ENCODE measurements at regions not wholly inside any gene's neighbourhood (a gene's known extent, or its start where the extent isn't known, plus 50 kb on each side); places are given as distances from the start of the nearest gene placed in this dataset.

DNA sequence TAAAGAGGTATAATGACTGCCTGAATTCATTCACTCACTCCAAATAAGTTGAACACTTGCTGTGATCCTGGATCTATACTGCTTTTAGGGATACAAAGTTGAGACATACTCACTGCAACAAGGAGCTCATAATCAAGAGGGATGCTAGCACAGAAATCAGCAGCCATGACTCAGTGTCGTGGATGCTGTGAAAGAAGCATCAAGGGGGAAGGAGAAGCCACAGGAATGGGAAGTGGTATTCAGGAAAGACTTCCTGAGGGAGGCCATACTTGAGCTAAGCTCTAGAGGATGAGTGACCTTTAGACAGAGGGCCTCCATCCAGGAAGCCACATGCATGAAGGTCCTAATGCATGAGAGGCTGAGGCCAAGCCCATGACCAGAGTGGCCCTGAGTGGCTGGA lies 245.7 kb upstream of the RORA start (continued):
- TF ChIP-seq, protein P1, sequence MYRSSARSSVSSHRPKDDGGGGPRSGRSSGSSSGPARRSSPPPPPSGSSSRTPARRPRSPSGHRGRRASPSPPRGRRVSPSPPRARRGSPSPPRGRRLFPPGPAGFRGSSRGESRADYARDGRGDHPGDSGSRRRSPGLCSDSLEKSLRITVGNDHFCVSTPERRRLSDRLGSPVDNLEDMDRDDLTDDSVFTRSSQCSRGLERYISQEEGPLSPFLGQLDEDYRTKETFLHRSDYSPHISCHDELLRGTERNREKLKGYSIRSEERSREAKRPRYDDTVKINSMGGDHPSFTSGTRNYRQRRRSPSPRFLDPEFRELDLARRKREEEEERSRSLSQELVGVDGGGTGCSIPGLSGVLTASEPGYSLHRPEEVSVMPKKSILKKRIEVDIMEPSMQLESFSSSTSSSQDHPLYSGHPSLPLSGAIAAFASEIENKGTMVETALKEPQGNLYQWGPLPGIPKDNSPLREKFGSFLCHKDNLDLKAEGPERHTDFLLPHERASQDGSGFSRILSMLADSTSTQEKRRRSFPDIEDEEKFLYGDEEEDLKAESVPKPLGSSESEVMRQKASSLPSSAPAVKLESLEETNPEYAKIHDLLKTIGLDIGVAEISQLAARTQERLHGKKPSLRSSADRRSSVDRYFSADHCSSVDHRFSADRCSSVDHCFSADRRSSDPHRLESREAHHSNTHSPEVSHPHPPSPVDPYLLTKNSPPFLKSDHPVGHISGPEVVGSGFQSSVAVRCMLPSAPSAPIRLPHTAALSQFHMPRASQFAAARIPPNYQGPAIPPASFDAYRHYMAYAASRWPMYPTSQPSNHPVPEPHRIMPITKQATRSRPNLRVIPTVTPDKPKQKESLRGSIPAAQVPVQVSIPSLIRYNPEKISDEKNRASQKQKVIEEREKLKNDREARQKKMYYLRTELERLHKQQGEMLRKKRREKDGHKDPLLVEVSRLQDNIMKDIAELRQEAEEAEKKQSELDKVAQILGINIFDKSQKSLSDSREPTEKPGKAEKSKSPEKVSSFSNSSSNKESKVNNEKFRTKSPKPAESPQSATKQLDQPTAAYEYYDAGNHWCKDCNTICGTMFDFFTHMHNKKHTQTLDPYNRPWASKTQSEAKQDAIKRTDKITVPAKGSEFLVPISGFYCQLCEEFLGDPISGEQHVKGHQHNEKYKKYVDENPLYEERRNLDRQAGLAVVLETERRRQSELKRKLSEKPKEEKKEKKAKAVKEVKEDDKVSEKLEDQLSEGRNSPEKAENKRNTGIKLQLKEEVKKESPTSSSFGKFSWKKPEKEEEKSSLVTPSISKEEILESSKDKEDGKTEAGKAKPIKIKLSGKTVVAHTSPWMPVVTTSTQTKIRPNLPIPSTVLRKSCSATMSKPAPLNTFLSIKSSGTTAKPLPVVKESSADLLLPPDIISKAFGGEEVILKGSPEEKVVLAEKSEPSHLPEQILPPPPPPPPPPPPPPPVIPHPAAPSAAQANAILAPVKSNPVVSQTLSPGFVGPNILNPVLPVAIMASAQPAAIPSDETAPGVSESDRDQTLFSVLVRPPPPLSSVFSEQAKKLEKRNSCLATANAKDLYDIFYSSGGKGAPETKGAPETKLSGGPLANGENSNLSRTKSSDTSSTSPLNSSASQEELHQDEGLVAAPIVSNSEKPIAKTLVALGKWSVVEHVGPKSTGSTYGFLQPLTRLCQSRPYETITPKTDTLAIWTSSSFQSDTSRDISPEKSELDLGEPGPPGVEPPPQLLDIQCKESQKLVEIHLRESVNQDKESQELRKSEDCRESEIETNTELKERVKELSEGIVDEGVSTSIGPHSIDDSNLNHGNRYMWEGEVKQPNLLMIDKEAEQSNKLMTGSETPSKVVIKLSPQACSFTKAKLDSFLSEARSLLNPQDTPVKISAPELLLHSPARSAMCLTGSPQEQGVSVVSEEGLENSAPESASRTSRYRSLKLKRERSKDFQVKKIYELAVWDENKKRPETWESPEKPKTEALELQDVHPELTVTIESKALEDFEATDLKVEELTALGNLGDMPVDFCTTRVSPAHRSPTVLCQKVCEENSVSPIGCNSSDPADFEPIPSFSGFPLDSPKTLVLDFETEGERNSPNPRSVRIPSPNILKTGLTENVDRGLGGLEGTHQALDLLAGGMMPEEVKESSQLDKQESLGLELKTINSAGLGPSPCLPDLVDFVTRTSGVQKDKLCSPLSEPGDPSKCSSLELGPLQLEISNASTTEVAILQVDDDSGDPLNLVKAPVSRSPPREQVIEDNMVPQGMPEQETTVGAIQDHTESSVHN (IDR thresholded peaks at IDR 0.05; ENCODE audit: borderline replicate concordance in 1 of 2, low read depth in 1 of 2) = no peak
- TF ChIP-seq MAFG (tag; conservative IDR thresholded peaks at IDR 0.05) (no peak), RBM15 (IDR thresholded peaks at IDR 0.05; ENCODE audit: insufficient read depth, low read length) (no peak), MAFK (IDR thresholded peaks at IDR 0.05; ENCODE audit: low read length) (no peak)

All from K562 (cell line).